Cardiac muscle cell (in vitro differentiated cells and primary cell): ENCODE measurements at regions not wholly inside any gene's neighbourhood (a gene's known extent, or its start where the extent isn't known, plus 50 kb on each side); places are given as distances from the start of the nearest gene placed in this dataset.
A peak's percentile ranks its signal among the peaks of the same experiment; 100 is the strongest.

Source experiments
- DNase-seq, 2 donors: peaks; one replicate each; pipeline versions ENCODE4 v3.0.0 to v3.0.0-alpha.2; 2010 to 2017; ENCODE audit warnings: low read depth in 1 of 2, low spot score in 1 of 2
- H3K27ac ChIP-seq: fragments of 200-600 bp; sonication (generic); 2 replicates; pipeline ENCODE4 v1.5.1; 2016
- H3K27me3 ChIP-seq: fragments of 200-600 bp; sonication (generic); 2 replicates; pipeline ENCODE4 v1.6.0; 2016; ENCODE audit warnings: control low read depth
- H3K36me3 ChIP-seq: fragments of 200-600 bp; sonication (generic); 2 replicates; pipeline ENCODE4 v1.5.1; 2016; ENCODE audit warnings: control low read depth
- H3K4me1 ChIP-seq: fragments of 200-600 bp; sonication (generic); 2 replicates; pipeline ENCODE4 v1.8.1; 2017; ENCODE audit warnings: low read depth, mild to moderate bottlenecking, mixed run types
- H3K4me3 ChIP-seq: fragments of 200-600 bp; sonication (generic); 2 replicates; pipeline ENCODE4 v1.5.1; 2016; ENCODE audit warnings: mild to moderate bottlenecking
- H3K9me3 ChIP-seq: fragments of 200-600 bp; sonication (generic); 2 replicates; pipeline ENCODE4 v1.5.1; 2017; ENCODE audit warnings: low read depth, mild to moderate bottlenecking, control low read depth
- CTCF ChIP-seq: IDR thresholded peaks from 2 replicates; pipeline ENCODE4 v1.5.1; 2012; ENCODE audit warnings: low read depth, mild to moderate bottlenecking, low read length

- H3K9me3 ChIP-seq, result no peaks in the 10 kb centered on the region
- H3K36me3 ChIP-seq, result no peaks in the 10 kb centered on the region
- no peak overlapping the region for H3K4me3 ChIP-seq
- no peaks in the 10 kb centered on the region for H3K27me3 ChIP-seq
- DNase-seq, result no peak
- no peak for TF ChIP-seq CTCF
- H3K27ac ChIP-seq, result no peak overlapping the region
- no peaks in the 10 kb centered on the region for H3K4me1 ChIP-seq
These were observed 175.4 kb upstream of the PWP1 start for GRCh38 chr12:107510211-107510610.

GRCh38 chr12:107511292-107511691, 174.3 kb upstream of the PWP1 start:
- DNase-seq, result peak in 1 of 2 donors; percentile 20
- H3K4me3 ChIP-seq, result no peak overlapping the region
- H3K27ac ChIP-seq, result no peak overlapping the region
- no peak for TF ChIP-seq CTCF
- no peaks in the 10 kb centered on the region for H3K4me1 ChIP-seq
- no peaks in the 10 kb centered on the region for H3K27me3 ChIP-seq
- no peaks in the 10 kb centered on the region for H3K9me3 ChIP-seq
- no peaks in the 10 kb centered on the region for H3K36me3 ChIP-seq

- no peaks in the 10 kb centered on the region for H3K4me1 ChIP-seq
- no peak for TF ChIP-seq CTCF
- DNase-seq, result peak in 1 of 2 donors; percentile 22
- no peaks in the 10 kb centered on the region for H3K9me3 ChIP-seq
- no peaks in the 10 kb centered on the region for H3K36me3 ChIP-seq
- H3K27ac ChIP-seq, result no peak overlapping the region
- no peaks in the 10 kb centered on the region for H3K27me3 ChIP-seq
- no peak overlapping the region for H3K4me3 ChIP-seq
These were observed 173.2 kb upstream of the PWP1 start for GRCh38 chr12:107512391-107512790.

- no peak for DNase-seq
- Histone ChIP-seq H3K36me3 (no peaks in the 10 kb centered on the region), H3K27me3 (no peaks in the 10 kb centered on the region), H3K9me3 (no peaks in the 10 kb centered on the region), H3K4me3 (no peak overlapping the region), H3K4me1 (no peaks in the 10 kb centered on the region), H3K27ac (no peak overlapping the region)
- TF ChIP-seq CTCF, result no peak
These were observed 172.4 kb upstream of the PWP1 start for GRCh38 chr12:107513184-107513583.

- no peaks in the 10 kb centered on the region for H3K9me3 ChIP-seq
- TF ChIP-seq CTCF, result no peak
- H3K36me3 ChIP-seq, result no peaks in the 10 kb centered on the region
- no peak for DNase-seq
- H3K27me3 ChIP-seq, result no peaks in the 10 kb centered on the region
- H3K4me3 ChIP-seq, result no peak overlapping the region
- no peak overlapping the region for H3K27ac ChIP-seq
- no peaks in the 10 kb centered on the region for H3K4me1 ChIP-seq
These were observed 171.8 kb upstream of the PWP1 start for GRCh38 chr12:107513636-107514400.
